ENCODE measurements at regions not wholly inside any gene's neighbourhood (a gene's known extent, or its start where the extent isn't known, plus 50 kb on each side); places are given as distances from the start of the nearest gene placed in this dataset.

DNA sequence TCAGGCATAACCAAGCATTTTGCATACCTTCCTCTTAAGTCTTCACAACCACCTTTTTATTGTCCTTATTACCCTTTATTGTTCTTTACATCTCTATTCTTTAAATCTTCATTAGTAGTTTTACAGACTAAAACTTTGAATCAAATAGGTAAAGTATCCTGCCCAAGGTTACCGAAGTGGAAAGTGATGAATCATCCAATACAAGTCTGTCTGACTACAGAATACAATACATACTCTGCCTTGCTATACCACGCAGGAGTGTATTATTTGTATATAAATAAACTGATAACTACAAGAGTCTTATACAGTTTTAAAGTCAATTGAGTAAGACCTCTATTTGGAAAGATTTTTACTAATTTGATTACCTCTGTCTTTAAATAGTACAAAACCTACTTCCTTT, 196.0 kb downstream of the ZEB2 start:
- no peak overlapping the region for H3K14ac ChIP-seq (ENCODE audit: insufficient read depth, low read length)
- no peaks in the 10 kb centered on the region for H3K27me3 ChIP-seq (ENCODE audit: insufficient read depth, low read length)
- no peak overlapping the region for H3K18ac ChIP-seq (ENCODE audit: insufficient read length, low read depth, low read length)
- H2AFZ ChIP-seq (ENCODE audit: low read length) = no peak overlapping the region
- no peak overlapping the region for H3K4me2 ChIP-seq (ENCODE audit: insufficient read depth, insufficient read length, low read length)
- no peak overlapping the region for H3K9ac ChIP-seq (ENCODE audit: extremely low read depth, insufficient read length, low read length)
- H2BK15ac ChIP-seq (ENCODE audit: low read depth, low read length) = no peak overlapping the region
- H3K23me2 ChIP-seq (ENCODE audit: insufficient read length, low read depth, low read length, poor library complexity, severe bottlenecking) = no peaks in the 10 kb centered on the region
- no peak overlapping the region for H3K27ac ChIP-seq (ENCODE audit: insufficient read length, low read depth, low read length)
- no peaks in the 10 kb centered on the region for H3K27me3 Mint-ChIP-seq (ENCODE audit: low read depth)
- no peaks in the 10 kb centered on the region for H4K20me1 ChIP-seq (ENCODE audit: control insufficient read depth, insufficient read depth, insufficient read length)
- no peak overlapping the region for H4K8ac ChIP-seq (replicated peaks; ENCODE audit: insufficient read length, low read depth, low read length)
- H3K4ac ChIP-seq (ENCODE audit: low read depth, low read length) = no peak overlapping the region
- peaks cover 2% of the 10 kb centered on the region; the same call in 1 of the 2 replicates for H3K4me1 ChIP-seq (ENCODE audit: insufficient read depth, low read length)
- no CpG with 5 or more reads among the region's 2 CpGs for WGBS (ENCODE audit: extremely low coverage, insufficient read length, low lambda C conversion rate)
- H3K27ac Mint-ChIP-seq = no peak overlapping the region; a peak in 1 of 7 replicates
- no peak overlapping the region for H4K5ac ChIP-seq (ENCODE audit: insufficient read length, low read depth, low read length)
- peaks cover 4% of the 10 kb centered on the region; the same call in 1 of the 2 replicates for H3K79me2 ChIP-seq (ENCODE audit: insufficient read depth, low read length)
- no peak overlapping the region for H3K23ac ChIP-seq (ENCODE audit: insufficient read length, low read depth, low read length)
- peaks cover 0 to 4% of the 10 kb centered on the region in 2 experiments; a peak in 1 of 5 replicates for H3K9me3 Mint-ChIP-seq
- no peaks in the 10 kb centered on the region for H3K9me3 ChIP-seq (ENCODE audit: control insufficient read depth, low read depth, low read length)
- no peak overlapping the region for H2BK20ac ChIP-seq (ENCODE audit: low read depth, low read length, poor library complexity, severe bottlenecking)
- no peak overlapping the region for H2BK5ac ChIP-seq (ENCODE audit: insufficient read length, low read length)
- no peak overlapping the region for H3T11ph ChIP-seq (ENCODE audit: low read length)
- peaks cover 9 to 10% of the 10 kb centered on the region in 2 experiments for H3K4me1 Mint-ChIP-seq
- no peak for DNase-seq
- H2BK12ac ChIP-seq (ENCODE audit: insufficient read length, low read depth, low read length) = no peak overlapping the region
- no peak overlapping the region for H4K91ac ChIP-seq (ENCODE audit: insufficient read length, low read depth, low read length)
- no peak overlapping the region for H2BK120ac ChIP-seq (ENCODE audit: low read depth, low read length, poor library complexity, severe bottlenecking)
- no peak overlapping the region for H3K4me3 Mint-ChIP-seq
- no peak overlapping the region for H2AK5ac ChIP-seq (ENCODE audit: insufficient read length, low read length)
- TF ChIP-seq, protein P1, sequence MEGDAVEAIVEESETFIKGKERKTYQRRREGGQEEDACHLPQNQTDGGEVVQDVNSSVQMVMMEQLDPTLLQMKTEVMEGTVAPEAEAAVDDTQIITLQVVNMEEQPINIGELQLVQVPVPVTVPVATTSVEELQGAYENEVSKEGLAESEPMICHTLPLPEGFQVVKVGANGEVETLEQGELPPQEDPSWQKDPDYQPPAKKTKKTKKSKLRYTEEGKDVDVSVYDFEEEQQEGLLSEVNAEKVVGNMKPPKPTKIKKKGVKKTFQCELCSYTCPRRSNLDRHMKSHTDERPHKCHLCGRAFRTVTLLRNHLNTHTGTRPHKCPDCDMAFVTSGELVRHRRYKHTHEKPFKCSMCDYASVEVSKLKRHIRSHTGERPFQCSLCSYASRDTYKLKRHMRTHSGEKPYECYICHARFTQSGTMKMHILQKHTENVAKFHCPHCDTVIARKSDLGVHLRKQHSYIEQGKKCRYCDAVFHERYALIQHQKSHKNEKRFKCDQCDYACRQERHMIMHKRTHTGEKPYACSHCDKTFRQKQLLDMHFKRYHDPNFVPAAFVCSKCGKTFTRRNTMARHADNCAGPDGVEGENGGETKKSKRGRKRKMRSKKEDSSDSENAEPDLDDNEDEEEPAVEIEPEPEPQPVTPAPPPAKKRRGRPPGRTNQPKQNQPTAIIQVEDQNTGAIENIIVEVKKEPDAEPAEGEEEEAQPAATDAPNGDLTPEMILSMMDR (conservative IDR thresholded peaks at IDR 0.05) = no peak
- H3K36me3 Mint-ChIP-seq (ENCODE audit: insufficient read depth in 1 of 3, low read depth in 3 of 3) = peaks cover 0 to 10% (median 2%) of the 10 kb centered on the region in 3 experiments; a peak in 2 of 7 replicates
- no peaks in the 10 kb centered on the region for H3K79me1 ChIP-seq (ENCODE audit: insufficient read depth, low read depth, low read length, poor library complexity, severe bottlenecking)
- H3K56ac ChIP-seq (ENCODE audit: insufficient read length, low read depth, low read length) = no peak overlapping the region

Data from H9 (cell line).